ENCODE measurements at regions not wholly inside any gene's neighbourhood (a gene's known extent, or its start where the extent isn't known, plus 50 kb on each side); places are given as distances from the start of the nearest gene placed in this dataset.
A peak's percentile ranks its signal among the peaks of the same experiment; 100 is the strongest.
"Not testable (repeated sequence)": the region's sequence is repeated elsewhere in the genome, so short reads cannot be mapped to it uniquely, and the experiment has no call there.

DNA sequence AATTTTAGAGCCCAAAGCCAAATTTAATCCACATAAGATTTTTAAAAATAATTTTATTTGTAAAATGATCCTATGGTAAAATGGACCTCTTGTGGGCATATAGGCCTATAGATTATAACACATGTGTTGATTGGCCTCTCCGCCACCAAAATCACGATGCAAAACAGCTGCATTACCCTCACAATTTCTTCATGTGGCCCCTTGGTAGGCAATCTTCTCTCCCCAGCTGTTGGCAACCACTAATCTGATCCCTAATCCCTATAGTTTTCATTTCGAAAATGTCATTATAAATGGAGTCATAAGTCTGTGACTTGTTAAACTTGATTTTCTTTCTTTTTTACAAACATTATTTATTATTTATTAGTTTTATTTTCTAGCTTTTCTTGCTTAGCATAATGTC, 263.9 kb upstream of the SULF2 start:
- no peak for DNase-seq (ENCODE audit: insufficient read length, low spot score)
- FAIRE-seq = no peak

DNA sequence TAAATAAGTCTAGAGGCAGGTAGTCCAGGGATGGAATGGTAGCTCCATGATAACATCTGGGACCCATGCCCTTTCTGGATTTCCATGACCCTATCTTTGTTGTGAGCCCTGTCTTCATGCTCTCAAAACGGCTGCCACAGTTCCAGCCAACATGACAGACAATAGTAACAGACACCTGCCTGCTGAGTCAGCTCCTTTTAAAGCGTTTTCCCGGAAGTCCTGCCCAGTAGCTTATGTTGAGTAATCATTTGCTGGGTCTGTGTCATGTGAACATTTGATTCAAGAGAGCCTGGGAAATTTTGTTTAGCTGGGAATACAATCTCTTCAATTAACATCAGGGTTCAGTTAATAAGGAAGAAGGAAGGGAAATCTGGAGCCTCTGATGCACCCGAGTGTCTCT, 262.2 kb upstream of the SULF2 start:
- DNase-seq (ENCODE audit: insufficient read length, low spot score) = no peak
- FAIRE-seq = no peak

DNA sequence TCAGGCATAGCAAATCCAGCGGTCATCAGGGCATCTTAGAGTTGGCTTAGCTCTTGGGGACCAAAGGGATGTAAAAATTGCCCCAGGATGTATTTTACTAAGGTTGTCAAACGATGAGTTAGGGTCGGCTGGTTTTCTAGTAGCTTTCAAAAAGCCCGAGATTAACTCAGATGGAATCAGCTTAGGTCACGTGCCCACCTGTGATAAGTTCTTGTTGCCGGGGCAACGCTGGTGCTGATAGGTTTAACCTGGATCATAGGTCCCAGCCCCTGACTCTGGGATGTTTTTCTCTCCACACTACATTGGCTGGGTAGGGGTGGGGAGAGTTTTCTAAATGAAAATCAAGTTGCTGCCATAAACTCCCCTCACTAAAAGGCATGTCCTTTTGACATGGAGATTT, 257.3 kb upstream of the SULF2 start:
- DNase-seq (ENCODE audit: insufficient read length, low spot score) (no peak), FAIRE-seq (no peak)

DNA sequence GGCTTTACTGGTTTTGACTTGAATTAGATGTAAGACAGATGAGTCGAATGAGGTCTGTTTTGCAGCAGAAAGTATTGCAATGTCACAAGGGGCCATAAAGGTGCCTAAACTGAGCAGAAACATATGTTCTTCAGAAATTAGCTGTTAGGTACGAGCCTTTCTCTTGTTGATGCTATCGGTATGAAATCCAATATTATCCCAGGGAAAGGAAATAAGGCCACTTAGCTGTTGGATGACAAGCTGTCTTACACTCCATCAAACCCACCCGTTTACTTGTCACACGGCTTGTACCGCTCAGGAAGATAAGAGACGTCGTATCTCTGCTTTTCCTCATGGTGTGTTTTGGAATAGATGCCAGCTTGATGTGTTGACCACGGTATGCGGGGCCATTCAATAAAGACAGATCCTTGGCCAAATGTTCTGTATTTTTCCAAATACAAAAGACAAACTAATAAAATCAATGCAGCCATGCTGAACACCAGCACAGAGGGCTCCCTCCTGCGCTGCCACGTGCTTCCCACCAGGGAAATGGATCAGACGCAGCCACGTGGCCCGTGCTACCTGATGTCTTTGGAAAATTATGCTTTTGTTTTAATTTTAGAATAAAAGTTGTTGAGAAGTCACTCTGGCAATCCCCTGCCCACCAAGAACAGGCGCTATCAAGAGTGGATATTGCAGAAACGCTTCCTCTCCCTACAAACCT, 255.9 kb upstream of the SULF2 start:
- FAIRE-seq (no peak), DNase-seq (ENCODE audit: insufficient read length, low spot score) (no peak)

DNA sequence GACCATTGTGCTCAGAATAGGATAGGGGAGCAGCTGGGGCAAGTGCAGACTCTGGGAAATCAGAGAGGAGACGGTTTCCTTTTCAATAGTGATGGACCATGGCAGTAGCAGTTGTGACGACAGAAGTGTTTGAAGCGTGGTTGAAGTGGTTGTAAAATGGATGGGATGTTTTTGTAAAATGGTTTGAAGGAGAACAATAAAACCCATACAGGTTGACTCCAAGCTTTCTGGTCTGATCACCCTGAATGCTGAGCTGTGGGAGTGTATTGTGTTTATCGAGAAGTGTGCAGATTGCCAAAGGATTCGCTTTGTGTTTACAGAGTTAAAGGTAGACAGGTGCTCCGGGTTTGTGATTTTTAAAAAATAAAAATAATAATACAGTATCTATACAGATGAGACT, 255.2 kb upstream of the SULF2 start:
- no peak for FAIRE-seq
- DNase-seq (ENCODE audit: insufficient read length, low spot score) = no peak

DNA sequence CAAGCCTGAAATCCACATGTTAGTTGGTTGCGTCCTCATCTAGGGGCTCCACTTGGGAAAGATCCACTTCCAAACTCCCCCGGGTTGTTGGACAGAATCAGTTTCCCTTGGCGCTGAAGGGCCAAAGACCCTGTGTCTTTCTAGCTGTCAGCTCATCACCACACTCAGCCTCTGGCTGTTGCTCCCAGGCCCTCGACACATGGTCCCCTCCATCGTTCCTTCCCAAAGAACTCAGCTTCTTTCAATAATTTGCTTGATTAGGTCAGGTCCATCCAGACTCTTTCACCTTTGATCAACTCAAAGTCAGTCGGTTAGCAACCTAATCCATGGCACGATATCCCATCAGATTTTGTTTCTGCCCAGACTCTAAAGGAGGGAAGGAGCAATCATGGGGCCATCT, 254.8 kb upstream of the SULF2 start:
- no peak for FAIRE-seq
- no peak for DNase-seq (ENCODE audit: insufficient read length, low spot score)

DNA sequence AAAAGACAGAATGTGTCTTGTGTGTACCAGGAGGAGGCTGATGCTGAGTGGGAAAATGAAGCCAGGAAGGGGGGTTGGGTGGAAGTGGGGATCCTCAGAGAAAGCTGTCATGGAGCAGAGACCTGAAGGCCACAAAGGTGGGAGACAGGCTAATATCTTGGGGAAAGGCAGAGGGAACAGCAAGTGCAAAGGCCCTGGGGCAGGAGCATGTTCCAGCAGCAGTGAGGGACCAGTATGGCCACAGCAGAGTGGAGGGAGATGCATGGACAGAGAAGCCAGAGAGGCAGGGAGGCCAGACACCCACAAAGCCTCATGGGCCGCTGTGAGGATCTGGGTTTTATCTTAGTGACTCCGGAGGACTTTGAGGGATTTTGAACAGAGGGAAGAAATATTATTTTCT, 254.2 kb upstream of the SULF2 start:
- no peak for DNase-seq (ENCODE audit: insufficient read length, low spot score)
- FAIRE-seq = no peak

DNA sequence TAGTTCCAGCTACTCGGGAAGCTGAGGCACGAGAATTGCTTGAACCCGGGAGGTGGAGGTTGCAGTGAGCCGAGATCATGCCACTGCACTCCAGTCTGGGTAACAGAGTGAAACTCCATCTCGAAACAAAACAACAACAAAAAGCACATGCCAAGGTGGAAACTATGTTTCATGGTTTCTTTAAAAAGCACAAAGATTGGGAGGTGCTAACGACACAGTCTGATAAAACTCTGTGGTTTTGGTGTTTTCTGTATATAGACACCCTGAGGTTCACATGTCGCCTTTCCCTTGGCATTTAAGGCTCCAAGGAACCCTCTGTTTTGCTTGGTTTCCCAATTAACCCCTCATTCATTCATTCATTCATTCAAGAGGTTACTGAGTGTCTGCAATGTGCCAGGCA, 253.4 kb upstream of the SULF2 start:
- no peak for FAIRE-seq
- no peak for DNase-seq (ENCODE audit: insufficient read length, low spot score)

DNA sequence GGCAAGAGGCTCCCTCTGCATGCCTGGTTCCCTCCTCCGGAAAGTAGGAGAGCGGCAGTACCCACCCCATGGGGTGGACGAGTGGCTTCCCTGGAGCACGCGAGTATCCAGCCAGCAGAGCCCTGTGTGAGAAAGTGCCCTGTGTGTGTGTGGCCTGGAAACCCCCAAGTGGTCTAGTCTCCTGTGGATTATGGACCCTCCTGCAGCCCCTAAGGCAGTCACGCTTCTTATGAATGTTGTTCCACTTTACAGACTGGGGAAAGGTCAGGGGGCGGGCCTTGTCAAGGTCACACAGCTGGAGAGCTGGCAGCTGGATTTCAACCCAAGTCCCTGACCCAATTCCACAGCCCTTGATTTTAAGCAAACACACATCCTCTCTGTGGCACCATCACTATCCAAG, 252.5 kb upstream of the SULF2 start:
- not testable (repeated sequence) for FAIRE-seq; DNase-seq (ENCODE audit: insufficient read length, low spot score)

DNA sequence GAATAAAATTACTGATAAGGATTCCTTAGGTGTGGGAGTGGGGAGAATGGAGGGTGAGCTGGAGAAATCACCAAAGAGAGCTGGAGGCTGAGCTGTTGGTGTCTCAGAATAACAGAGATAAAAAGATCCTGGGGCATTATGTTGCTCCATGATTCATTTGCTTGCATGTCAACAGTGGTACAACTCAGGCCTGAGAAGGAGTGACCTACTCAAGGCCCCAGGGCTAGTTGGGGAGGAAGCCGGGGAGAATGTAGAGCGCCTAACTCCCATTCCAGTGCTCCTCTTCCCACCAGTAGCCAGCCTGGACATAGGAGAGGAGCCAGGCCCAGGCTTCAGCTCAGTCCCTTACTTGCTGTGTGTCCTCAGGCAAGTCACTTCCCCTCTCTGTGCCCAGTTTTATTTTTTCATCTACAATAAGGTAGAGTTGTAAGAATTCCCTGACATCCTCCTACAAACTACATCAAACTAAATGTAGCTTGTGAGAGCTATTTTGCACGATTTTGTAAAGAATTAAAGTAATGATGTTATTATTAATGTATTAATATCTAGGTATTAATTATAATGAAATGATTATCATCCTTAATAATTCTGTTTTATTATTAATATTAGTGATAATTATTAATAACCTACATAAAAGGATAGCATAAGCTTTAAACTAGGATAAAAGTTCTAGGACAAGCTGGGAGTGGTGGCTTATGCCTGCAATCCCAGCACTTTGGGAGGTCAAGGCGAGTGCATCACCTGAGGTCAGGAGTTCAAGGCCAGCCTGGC, 250.9 kb upstream of the SULF2 start:
- FAIRE-seq (no peak), DNase-seq (ENCODE audit: insufficient read length, low spot score) (no peak)

DNA sequence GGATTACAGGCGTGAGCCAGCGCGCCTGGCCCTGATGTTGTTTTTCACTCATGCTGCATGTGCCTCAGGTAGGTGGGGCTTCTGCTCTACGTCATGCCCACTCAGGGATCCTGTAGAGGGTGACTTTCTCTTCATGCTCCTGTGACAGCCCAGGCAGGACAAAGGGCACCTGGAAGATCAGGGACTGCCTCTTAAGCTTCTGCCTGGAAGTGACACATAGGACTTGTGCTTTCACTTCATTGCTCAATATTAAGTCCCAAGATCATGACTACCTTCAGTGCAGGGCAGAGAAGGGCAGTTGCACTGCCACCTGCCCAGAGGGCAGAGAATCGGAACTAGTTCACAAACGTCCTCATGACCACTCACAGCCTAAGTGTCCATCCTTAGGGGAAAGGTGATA, 249.5 kb upstream of the SULF2 start:
- DNase-seq (ENCODE audit: insufficient read length, low spot score) (no peak), FAIRE-seq (no peak)

DNA sequence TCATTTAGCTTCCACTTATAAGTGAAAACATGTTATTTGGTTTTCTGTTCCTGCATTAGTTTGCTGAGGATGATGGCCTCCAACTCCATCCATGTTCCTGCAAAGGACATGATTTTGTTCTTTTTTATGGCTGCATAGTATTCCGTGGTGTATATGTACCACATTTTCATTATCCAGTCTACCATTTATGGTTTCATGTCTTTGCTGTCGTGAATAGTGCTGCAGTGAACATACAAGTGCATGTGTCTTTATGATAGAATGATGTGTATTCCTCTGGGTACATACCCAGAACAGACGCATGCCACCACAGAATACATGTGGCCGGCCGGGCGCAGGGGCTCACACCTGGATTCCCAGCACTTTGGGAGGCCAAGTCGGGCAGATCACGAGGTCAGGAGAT, 247.7 kb upstream of the SULF2 start:
- DNase-seq (ENCODE audit: insufficient read length, low spot score); FAIRE-seq: not testable (repeated sequence)

DNA sequence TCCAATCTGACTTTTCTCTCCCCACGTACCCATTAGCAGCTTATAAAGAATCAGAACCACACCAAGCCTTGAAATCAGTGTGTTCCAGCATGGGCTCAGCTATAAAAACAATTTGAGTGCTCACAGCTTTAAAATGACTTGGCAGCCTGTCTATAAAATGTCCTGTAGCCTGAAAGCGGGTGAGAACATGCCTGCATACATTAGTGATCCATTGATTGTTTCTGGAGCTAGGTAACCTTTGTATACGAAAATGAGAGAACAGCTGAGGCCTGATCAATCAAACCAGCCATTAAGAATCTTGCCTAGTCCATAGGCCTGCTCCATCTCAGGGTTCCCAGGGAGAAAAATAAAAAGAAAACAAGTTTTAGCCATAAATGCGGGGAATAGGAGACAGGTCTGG, 245.8 kb upstream of the SULF2 start:
- FAIRE-seq (no peak), DNase-seq (ENCODE audit: insufficient read length, low spot score) (no peak)

DNA sequence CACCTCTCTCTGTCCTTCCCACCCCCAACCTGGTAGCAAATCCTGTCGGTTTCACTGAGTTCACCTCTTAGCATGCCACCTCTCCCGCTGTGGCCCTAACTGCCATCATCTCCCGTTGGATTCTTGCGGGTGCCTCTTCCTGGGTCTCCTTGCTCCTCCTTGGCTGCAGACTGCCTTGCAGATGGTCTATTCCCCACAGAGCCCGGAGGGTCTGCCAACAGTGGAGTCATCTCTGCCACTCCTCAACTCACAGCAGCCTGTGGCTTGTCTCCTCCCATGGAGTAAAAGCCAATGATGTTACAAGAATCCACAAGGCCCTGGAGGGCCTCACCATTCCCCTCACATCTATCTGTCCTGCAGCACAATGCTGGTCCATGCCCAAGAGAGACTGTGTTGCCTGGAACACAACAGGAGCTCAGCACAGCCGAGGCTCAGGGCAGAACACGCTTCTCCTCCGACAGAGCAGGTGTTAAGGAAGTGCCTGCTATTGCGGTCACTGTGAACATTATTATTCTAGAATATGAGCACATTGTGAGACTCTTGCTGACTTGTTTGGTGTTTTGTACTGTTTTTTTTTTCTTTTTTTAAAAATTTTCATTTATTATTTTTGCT, 241.8 kb upstream of the SULF2 start:
- DNase-seq (ENCODE audit: insufficient read length, low spot score) (no peak), FAIRE-seq (peak; percentile 71)

DNA sequence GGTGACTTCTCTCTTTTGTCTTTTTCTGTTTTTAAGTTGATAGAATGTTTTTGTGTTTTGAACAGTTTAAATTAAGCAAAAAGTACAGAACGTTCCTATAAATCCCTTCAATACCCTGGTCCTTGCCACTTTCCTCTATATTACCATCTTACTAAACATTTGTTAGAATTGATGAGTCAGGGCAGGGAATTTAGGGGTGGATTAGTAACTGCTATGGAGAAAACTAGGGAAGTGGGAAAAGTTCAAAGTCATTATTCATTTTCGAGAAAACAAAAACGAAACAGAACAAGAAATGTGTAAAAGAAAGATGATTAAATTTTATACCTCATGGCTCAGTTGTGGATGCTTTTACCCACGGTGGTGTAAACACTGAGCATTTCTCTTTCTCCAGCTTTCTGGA, 240.4 kb upstream of the SULF2 start:
- DNase-seq (ENCODE audit: insufficient read length, low spot score) = no peak
- FAIRE-seq = no peak

DNA sequence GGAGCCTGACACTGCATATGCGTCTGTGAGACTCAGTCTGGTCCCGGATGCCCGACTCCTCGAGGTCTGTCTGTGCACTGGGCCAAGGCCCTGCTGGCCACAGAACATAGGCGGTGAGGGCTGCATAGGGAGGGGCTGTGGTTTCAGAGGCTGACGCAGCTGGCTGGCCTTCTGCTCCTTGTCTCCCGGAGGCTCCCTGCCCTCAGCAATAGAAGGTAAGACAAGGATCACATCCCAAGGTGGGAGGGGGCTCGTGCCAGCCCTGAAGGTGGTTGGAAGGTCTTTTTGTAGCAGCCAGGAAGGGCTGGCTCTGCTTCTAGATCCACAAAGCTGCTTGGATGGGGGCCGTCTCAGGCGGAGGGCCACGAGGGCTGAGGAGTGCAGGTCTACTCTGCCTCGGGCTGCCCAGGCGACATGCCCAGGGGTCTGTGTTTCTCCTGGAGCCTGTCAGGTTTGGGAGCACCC, 239.8 kb upstream of the SULF2 start:
- DNase-seq (ENCODE audit: insufficient read length, low spot score) (no peak), FAIRE-seq (no peak)

DNA sequence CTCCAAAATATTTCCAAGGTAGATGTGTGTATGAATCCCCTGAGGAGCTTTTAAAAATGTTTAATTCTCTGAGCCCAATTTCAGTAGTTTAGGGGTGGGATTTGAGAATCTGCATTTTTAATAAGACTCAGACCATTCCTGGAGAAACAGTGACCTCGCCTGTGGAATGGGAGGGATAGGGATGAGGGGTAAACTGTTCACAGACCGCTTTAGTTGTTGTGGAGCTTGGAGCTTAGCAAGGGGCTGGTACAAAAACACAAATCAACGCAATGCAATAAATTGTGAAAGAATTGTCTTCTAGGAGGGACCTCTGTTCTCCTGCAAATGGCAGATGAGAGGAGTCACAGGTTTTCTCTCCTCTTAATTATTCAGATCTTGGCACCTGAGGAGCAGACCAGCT, 239.3 kb upstream of the SULF2 start:
- FAIRE-seq = no peak
- no peak for DNase-seq (ENCODE audit: insufficient read length, low spot score)

DNA sequence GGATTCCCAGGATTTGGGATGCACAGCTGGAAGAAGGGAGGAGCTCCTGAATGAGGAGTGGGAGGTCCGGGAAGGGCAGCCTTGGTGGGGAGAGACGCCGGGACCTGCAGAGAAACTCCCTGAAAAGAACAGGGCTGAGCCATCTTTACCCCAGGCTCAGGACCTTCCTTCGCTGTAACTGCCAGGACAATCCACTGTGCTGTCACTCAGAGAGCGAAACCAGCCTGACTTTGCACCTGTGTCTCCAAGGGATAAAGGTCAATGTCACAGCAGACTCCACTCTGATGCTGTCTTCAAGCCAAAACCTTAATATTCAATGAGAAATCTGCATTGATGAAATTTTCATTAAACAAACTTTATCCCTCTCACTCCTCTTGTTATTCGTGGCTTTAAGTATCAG, 235.4 kb upstream of the SULF2 start:
- DNase-seq (ENCODE audit: insufficient read length, low spot score) = not testable (repeated sequence)
- peak; percentile 54 for FAIRE-seq

DNA sequence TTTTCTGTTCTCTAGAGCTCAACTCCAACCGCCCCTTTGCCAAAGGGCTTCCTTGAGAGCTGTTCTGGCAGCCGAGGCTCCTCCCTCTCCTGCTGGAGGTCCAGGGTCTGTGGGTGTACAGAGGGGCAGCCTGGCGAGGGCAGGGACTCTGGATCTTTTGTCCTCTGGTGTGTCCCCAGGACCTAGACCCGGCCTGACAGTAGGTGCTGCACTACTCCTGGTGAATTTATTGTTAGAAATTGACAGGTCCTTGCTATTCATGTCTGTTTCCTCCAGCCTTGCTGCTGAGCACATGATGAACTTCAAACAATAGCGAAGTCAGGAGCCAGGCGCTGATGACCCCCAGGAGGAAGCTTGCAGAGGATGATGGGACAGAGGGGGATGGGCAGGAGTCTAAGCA, 234.7 kb upstream of the SULF2 start:
- DNase-seq (ENCODE audit: insufficient read length, low spot score) (no peak), FAIRE-seq (no peak)

DNA sequence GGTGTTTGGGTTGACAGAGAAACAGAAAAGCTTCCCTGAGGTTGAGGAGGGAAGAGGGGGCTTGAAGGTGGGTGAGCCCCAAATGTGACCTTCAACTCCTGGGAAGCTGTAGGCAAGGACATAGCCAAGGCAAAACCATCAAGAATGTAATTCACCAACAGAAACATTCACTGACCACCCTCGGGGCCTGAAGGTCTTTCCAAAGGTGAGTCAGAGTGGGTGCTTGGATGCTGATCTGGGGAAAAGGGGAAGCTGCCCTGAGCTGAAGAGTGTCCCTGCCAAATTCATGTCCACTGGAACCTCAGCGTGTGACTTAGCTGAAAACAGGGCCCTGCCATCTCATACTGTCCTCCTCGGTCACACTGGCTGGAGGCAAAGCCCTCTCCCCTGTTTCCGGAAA, 234.2 kb upstream of the SULF2 start:
- peak; percentile 9 for FAIRE-seq

DNA sequence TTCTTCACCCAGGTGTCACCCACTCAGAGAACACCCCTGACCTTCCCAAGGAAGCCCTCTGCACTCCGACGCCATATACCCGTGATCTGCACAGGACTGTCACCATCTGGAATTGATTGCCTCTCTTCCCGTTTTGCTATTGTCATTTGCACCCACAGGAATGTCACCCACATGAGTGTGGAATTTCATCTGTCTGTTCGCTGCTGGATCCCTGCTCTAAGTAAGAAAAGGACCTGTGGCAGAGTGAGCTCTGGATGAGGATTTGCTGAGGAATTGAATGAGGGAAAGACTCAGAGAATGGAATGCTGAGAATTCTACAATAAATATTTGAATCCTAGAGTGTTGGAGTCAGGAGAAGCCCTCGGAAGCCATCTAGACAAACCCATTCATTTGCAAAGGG, 233.6 kb upstream of the SULF2 start:
- peak; percentile 94 for FAIRE-seq
- not testable (repeated sequence) for DNase-seq (ENCODE audit: insufficient read length, low spot score)

More for the DNA sequence above, 234.2 kb upstream of the SULF2 start:
- no peak for DNase-seq (ENCODE audit: insufficient read length, low spot score)

DNA sequence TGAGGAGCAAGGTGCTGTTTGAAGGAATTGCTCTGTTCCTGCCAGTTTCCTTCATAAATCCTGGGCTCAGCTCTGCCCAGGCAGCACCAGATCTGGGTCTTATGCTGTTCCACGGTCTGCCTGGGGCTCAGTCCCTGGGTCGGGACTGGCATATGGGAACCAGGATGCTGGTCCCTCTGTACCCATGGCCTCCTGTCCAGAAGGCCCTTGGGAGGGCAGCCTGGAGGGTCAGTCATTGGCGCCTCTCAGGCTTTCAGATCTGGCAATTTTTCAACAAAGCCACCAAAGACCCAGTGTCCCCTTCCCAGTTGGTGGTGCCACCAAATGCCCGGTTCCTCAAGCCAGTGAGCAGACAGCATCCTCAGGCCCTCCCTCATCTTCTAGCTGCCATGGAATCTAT, 232.7 kb upstream of the SULF2 start:
- DNase-seq (ENCODE audit: insufficient read length, low spot score) (no peak), FAIRE-seq (no peak)
